GM19463 (cell line): ENCODE measurements at regions not wholly inside any gene's neighbourhood (a gene's known extent, or its start where the extent isn't known, plus 50 kb on each side); places are given as distances from the start of the nearest gene placed in this dataset.

Experiments used
- ATAC-seq: cut with Tn5 transposase; IDR thresholded peaks from one replicate; pipeline ENCODE4 v1.9.1; 2021; ENCODE audit warnings: mild to moderate bottlenecking, moderate library complexity; ENCODE audit not compliant: unreplicated experiment

GRCh38 chr12:18897823-18898222 lies 159.9 kb downstream of the CAPZA3 start:
- ATAC-seq = no peak

- no peak for ATAC-seq
Observed at GRCh38 chr12:18898470-18898869, 160.6 kb downstream of the CAPZA3 start.

- ATAC-seq = no peak
Observed at GRCh38 chr12:18899162-18899561, 161.2 kb downstream of the CAPZA3 start.

GRCh38 chr12:18899678-18900317 lies 161.9 kb downstream of the CAPZA3 start:
- no peak for ATAC-seq

- ATAC-seq = no peak
Observed at GRCh38 chr12:18905134-18905533, 167.2 kb downstream of the CAPZA3 start.

- no peak for ATAC-seq
Observed at GRCh38 chr12:18906395-18906794, 168.5 kb downstream of the CAPZA3 start.

GRCh38 chr12:18907127-18907526 lies 169.2 kb downstream of the CAPZA3 start:
- no peak for ATAC-seq

- ATAC-seq = no peak
Observed at GRCh38 chr12:18907728-18908127, 169.8 kb downstream of the CAPZA3 start.

GRCh38 chr12:18908191-18908590 lies 170.3 kb downstream of the CAPZA3 start:
- no peak for ATAC-seq

GRCh38 chr12:18919871-18920511 lies 182.1 kb downstream of the CAPZA3 start:
- ATAC-seq = no peak

- no peak for ATAC-seq
Observed at GRCh38 chr12:18922851-18923250, 184.9 kb downstream of the CAPZA3 start.

- ATAC-seq = no peak
Observed at GRCh38 chr12:18923721-18924120, 185.8 kb downstream of the CAPZA3 start.

GRCh38 chr12:18926188-18926587 lies 188.3 kb downstream of the CAPZA3 start:
- no peak for ATAC-seq

GRCh38 chr12:18932211-18932610 lies 194.3 kb downstream of the CAPZA3 start:
- ATAC-seq = no peak

GRCh38 chr12:18932715-18933114 lies 194.8 kb downstream of the CAPZA3 start:
- no peak for ATAC-seq

- ATAC-seq = no peak
Observed at GRCh38 chr12:18935371-18935965, 194.1 kb upstream of the PLEKHA5 start.

- ATAC-seq = no peak
Observed at GRCh38 chr12:18939051-18939450, 190.5 kb upstream of the PLEKHA5 start.

- no peak for ATAC-seq
Observed at GRCh38 chr12:18942669-18943068, 186.9 kb upstream of the PLEKHA5 start.

GRCh38 chr12:18943200-18943599 lies 186.3 kb upstream of the PLEKHA5 start:
- ATAC-seq = no peak

GRCh38 chr12:18946106-18946505 lies 183.4 kb upstream of the PLEKHA5 start:
- no peak for ATAC-seq

GRCh38 chr12:18951218-18951617 lies 178.3 kb upstream of the PLEKHA5 start:
- no peak for ATAC-seq

- no peak for ATAC-seq
Observed at GRCh38 chr12:18953505-18953904, 176.0 kb upstream of the PLEKHA5 start.
